Bronchial epithelial cell (primary cell): ENCODE measurements at regions not wholly inside any gene's neighbourhood (a gene's known extent, or its start where the extent isn't known, plus 50 kb on each side); places are given as distances from the start of the nearest gene placed in this dataset.
"Not testable (repeated sequence)": the region's sequence is repeated elsewhere in the genome, so short reads cannot be mapped to it uniquely, and the experiment has no call there.

Experiments
- DNase-seq: peaks from one replicate; pipeline ENCODE4 v3.0.0-alpha.2; 2010; ENCODE audit warnings: low read depth
- FAIRE-seq: peaks from 2 replicates; lab custom pipeline; 2011; peaks lifted over from hg19 to GRCh38; lab: Jason Lieb, UNC
- H3K27me3 ChIP-seq: 2 replicates; pipeline ENCODE4 v1.5.1; 2011; ENCODE audit warnings: low read length; ENCODE audit not compliant: control insufficient read depth, insufficient read depth
- H3K36me3 ChIP-seq: 2 replicates; pipeline ENCODE4 v1.5.1; 2011; ENCODE audit warnings: low read length; ENCODE audit not compliant: control insufficient read depth, insufficient read depth
- H3K4me3 ChIP-seq: 2 replicates; pipeline ENCODE4 v1.5.1; 2011; ENCODE audit warnings: mild to moderate bottlenecking, low read depth, low read length, control low read depth
- CTCF ChIP-seq: IDR thresholded peaks from 2 replicates; pipeline ENCODE4 v1.5.1; 2011; ENCODE audit warnings: mild to moderate bottlenecking, moderate library complexity, low read length, control low read depth, inconsistent platforms; ENCODE audit not compliant: insufficient read depth, severe bottlenecking

GRCh38 chr11:90587896-90588295 is 365.0 kb upstream of the CHORDC1 start:
- no peak for FAIRE-seq
- no peak overlapping the region for H3K4me3 ChIP-seq

GRCh38 chr11:90585491-90585890 is 362.6 kb upstream of the CHORDC1 start:
- no peak overlapping the region for H3K4me3 ChIP-seq
- no peaks in the 10 kb centered on the region for H3K36me3 ChIP-seq
- DNase-seq, result no peak
- no peak for TF ChIP-seq CTCF
- no peak for FAIRE-seq
- no peaks in the 10 kb centered on the region for H3K27me3 ChIP-seq

More at GRCh38 chr11:90587896-90588295, 365.0 kb upstream of the CHORDC1 start:
- Histone ChIP-seq H3K27me3 (no peaks in the 10 kb centered on the region), H3K36me3 (no peaks in the 10 kb centered on the region)
- no peak for DNase-seq
- TF ChIP-seq CTCF, result no peak

GRCh38 chr11:90582999-90583398 is 360.1 kb upstream of the CHORDC1 start:
- H3K27me3 ChIP-seq, FAIRE-seq, H3K4me3 ChIP-seq, H3K36me3 ChIP-seq, DNase-seq: not testable (repeated sequence)

- no peak for DNase-seq
- no peak for FAIRE-seq
- TF ChIP-seq CTCF, result no peak
Observed at GRCh38 chr11:90564531-90564930, 341.7 kb upstream of the CHORDC1 start.

GRCh38 chr11:90558328-90558865 is 335.5 kb upstream of the CHORDC1 start:
- no peaks in the 10 kb centered on the region for H3K27me3 ChIP-seq
- no peaks in the 10 kb centered on the region for H3K36me3 ChIP-seq
- DNase-seq, result no peak
- H3K4me3 ChIP-seq, result no peak overlapping the region
- no peak for TF ChIP-seq CTCF
- FAIRE-seq, result no peak

More at GRCh38 chr11:90564531-90564930, 341.7 kb upstream of the CHORDC1 start:
- Histone ChIP-seq H3K4me3 (no peak overlapping the region), H3K36me3 (no peaks in the 10 kb centered on the region), H3K27me3 (no peaks in the 10 kb centered on the region)

GRCh38 chr11:90556606-90557005 is 333.8 kb upstream of the CHORDC1 start:
- peak; percentile 88 for DNase-seq

More at GRCh38 chr11:90556606-90557005, 333.8 kb upstream of the CHORDC1 start:
- Histone ChIP-seq H3K36me3 (no peaks in the 10 kb centered on the region), H3K4me3 (no peak overlapping the region), H3K27me3 (no peaks in the 10 kb centered on the region)
- FAIRE-seq, result no peak
- no peak for TF ChIP-seq CTCF
